HG02798 (cell line): ENCODE measurements at regions not wholly inside any gene's neighbourhood (a gene's known extent, or its start where the extent isn't known, plus 50 kb on each side); places are given as distances from the start of the nearest gene placed in this dataset.

Experiments used
- ATAC-seq: cut with Tn5 transposase; IDR thresholded peaks from one replicate; pipeline ENCODE4 v1.9.1; 2021; ENCODE audit warnings: mild to moderate bottlenecking; ENCODE audit not compliant: unreplicated experiment, poor library complexity

DNA sequence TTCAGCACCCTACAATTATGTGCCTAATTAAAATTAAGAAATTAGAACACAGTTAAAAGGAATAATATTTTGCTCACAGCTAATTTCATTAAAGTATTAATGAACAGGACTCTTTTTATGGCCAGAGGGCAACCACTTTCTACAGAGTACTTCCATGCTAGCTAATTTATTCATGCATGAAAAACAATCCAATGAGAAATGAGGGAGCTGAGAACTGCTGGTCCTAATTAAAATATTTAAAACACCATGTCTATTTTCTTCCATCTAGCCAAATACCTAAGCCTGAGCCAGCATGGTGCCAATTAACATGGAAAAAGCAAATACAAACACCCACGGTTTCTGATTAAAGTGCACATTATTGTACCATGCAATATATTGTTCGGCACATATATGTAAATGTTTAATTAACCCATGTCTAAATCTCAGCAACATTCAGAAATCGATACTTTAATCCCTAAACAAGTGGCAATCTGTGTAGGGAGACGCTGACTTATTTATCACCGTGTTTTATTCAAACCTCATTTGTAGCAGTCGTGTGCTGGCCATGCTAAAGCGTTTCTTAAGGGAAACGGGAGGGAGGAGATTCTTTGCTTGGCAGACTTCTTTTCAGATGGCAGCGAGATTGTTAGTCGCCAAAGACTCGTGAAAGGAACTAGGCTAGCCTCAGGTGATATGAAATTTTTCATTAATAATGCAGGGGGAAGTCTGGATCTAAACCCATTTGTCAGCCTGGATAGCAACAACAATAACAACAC lies 193.5 kb downstream of the ANXA2 start:
- ATAC-seq, result no peak

- ATAC-seq, result no peak
Measured at GRCh38 chr15:60208709-60209108, 189.1 kb downstream of the ANXA2 start.

DNA sequence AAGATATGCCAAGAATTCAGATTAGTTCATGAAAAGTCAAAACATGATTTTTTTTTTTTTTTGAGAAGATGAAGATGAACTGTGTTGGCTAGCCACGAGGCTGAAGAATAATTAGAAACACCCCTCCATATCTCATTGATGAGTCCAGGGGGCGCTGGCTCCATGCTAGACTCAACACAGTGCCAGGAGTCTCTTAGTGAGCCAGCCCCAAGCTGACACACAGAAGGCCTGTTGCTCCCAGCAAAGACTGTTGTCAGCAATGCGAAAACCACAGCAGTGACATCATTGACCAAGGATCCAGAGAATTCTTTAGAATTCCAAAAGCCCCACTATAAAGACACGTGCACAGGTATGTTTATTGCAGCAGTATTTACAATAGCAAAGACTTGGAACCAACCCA lies 185.2 kb downstream of the ANXA2 start:
- no peak for ATAC-seq

DNA sequence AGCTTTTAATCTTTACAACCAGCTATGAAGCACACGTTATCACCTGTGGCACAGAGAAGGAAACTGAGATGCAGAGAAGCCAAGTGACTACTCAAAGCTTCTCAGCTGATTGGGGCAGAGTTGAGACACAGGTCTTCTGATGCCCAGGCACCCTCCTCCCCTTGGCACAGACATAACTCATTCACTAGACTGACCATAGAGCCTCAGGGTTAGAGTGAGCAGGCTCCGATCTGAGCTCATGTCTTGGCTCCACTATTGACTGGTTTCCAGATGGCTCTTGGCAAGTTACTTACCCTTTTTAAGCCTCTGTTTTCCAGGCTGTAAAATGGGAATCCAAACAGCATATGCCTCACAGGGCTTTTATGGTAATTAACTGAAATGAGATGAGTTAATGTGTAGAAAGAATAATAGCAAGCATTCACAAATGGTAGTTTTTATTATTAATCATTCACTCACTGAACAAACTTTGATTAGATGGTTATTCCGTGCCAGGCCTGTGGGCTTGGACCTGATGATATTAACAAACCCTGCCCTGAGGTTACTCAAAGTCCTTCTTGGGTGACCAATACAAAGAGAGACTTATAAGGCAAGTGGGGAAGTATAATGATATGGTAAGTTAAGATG lies 184.3 kb downstream of the ANXA2 start:
- ATAC-seq, result no peak

DNA sequence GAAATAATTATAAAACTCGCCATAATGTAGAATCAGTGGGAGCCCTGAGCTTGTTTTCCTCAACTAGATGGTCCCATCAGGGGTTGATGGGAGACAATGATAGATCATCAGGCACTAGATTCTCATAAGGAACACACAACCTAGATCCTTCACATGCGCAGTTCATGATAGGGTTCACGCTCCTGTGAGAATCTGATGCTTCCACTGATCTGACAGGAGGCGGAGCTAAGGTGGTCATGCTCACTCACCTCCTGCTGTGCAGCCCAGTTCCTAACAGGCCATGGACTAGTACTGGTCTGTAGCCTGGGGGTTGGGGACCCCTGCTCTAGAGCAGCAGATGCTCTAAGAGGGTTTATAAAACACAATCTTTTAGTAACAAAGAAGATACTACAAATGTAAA lies 183.6 kb downstream of the ANXA2 start:
- ATAC-seq, result no peak

GRCh38 chr15:60215225-60215963 lies 182.4 kb downstream of the ANXA2 start:
- no peak for ATAC-seq

GRCh38 chr15:60217161-60217560 lies 180.6 kb downstream of the ANXA2 start:
- no peak for ATAC-seq

DNA sequence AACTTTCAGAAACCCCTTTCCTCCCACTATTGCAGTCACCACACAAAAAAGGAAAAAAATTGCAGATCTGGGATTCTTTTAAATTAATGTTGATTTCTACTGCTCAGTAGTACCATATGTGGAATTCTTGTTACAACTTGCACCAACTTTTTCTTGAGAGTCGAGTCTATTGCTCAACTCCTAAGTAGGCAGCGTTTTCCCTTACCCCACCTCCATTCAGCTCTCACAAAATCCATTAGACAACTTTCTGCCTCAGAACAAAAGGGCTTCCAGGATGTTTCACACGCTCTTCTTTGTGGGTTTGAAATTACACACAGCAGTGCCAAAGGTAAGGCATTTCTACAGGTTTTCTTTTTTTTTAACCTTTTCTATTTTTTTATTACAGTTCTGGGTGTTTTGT lies 179.5 kb downstream of the ANXA2 start:
- ATAC-seq, result no peak

GRCh38 chr15:60219866-60220265 lies 177.9 kb downstream of the ANXA2 start:
- no peak for ATAC-seq

GRCh38 chr15:60221356-60221755 lies 176.4 kb downstream of the ANXA2 start:
- no peak for ATAC-seq

GRCh38 chr15:60222404-60222803 lies 175.4 kb downstream of the ANXA2 start:
- ATAC-seq, result no peak

DNA sequence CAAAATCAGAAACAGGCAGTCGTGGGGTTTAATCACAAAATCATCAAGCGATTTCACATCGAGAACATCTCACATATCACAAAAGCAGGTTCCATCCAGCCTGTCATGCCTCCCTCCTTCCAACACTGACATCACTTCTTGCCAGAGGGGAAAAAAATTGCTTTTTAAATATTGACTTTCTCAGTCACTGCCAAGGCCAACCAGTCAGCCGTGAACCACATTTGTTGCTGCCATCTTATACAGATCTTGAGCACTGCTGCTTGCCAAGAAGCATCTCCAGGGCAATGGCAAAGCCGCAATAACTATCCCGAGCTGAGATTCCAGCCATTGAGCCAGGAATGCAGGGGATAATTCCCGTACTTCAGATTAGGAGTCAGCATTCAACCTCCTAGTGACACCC lies 174.6 kb downstream of the ANXA2 start:
- ATAC-seq, result no peak

GRCh38 chr15:60226924-60227323 lies 170.9 kb downstream of the ANXA2 start:
- ATAC-seq, result no peak

DNA sequence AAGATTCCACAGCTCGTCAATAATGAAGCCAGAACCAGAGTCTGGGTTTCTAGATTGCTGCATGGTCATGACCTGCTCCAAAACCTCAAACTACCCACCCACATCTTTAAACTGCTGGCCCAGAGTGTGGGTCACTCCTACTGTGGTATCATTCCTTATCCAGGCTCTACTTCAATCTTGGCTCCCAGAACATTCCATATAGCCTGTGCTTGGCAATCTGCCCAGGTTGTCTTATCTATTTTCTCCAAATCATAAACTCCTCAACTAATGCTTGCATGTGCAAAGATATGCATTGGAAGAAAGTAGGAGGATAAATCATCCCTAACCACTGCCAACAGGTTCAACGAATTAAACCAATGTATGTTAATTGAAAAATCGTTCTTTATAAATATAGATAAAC lies 169.7 kb downstream of the ANXA2 start:
- no peak for ATAC-seq

DNA sequence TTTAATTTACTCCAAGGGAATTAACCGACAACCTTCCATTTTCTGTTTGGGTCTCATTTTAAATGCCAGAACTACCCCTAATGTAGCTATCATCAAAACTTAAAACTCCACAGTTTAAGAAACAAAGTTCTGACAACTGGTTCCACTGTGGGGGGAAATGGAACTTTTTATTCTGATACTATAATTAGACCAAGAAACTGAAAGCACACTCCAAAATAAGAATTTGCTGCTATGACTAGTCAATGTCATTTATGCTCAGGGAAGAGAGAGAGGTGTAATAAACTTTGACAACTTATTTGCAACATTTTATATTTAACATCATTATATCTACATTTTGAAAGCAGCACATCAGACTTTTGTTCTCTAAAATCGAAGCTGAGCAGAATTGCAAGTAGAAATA lies 169.2 kb downstream of the ANXA2 start:
- ATAC-seq, result no peak

DNA sequence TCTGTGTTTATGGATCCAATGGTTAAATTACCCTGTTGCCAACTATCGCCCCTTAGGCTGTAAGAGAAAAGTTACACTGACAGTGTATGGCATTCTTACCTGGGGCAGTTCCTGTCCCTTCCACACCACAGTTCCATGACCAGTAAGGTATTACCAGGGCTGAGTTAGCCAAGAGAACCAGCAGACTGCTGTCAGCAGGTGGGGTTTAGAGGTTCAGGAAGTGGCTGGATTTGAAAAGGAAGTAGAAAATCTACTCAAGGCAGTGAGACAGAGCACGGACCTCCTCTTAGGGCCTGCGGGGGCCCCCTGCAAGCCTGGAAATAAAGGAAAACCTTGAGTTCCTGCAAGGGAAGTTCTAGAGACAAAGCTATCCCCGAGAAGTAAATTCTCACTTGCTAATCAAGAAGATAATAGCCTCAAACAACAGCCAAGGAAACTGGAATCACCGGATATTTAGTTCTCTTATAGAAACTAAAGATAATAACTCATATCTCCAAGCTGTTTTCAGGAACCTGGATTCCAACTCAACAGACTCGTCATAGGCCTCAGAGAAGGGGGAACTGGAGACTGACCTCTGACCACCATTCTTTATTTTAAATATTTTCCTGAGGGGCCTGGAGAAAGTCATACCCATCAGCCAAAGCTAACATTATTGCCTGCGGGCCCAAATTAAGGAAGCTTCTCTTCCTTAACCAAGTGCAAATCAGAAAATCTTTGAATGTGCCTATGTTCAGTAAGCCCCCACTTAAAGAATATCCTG lies 161.7 kb downstream of the ANXA2 start:
- ATAC-seq, result no peak

DNA sequence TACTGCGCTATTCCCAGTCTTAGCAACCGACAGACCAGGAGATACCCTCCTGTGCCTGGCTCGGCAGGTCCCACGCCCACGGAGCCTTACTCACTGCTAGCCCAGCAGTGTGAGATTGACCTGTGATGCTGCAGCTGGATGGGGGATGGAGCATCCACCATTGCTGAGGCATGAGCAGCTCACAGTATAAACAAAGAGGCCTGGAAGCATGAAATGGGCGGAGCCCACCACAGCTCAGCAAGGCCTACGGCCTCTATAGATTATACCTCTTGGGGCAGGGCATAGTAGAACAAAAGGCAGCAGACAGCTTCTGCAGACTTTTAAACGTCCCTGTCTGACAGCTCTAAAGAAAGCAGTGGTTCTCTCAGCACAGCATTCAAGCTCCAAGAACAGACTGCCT lies 160.3 kb downstream of the ANXA2 start:
- no peak for ATAC-seq

GRCh38 chr15:60243769-60244168 lies 154.0 kb downstream of the ANXA2 start:
- ATAC-seq, result no peak

GRCh38 chr15:60244813-60245212 lies 153.0 kb downstream of the ANXA2 start:
- ATAC-seq, result no peak

GRCh38 chr15:60250316-60250715 lies 147.5 kb downstream of the ANXA2 start:
- no peak for ATAC-seq
